NCI-H1417 (cell line): ENCODE measurements at regions not wholly inside any gene's neighbourhood (a gene's known extent, or its start where the extent isn't known, plus 50 kb on each side); places are given as distances from the start of the nearest gene placed in this dataset.
"Not testable (repeated sequence)": the region's sequence is repeated elsewhere in the genome, so short reads cannot be mapped to it uniquely, and the experiment has no call there.

ENCODE experiments used
- DNase-seq, 3 experiments: peaks; one replicate each; lab custom pipeline; 2025; lab: John Stamatoyannopoulos, UW

GRCh38 chr5:104018299-104018698 lies 455.7 kb upstream of the NUDT12 start:
- no peak for DNase-seq

DNA sequence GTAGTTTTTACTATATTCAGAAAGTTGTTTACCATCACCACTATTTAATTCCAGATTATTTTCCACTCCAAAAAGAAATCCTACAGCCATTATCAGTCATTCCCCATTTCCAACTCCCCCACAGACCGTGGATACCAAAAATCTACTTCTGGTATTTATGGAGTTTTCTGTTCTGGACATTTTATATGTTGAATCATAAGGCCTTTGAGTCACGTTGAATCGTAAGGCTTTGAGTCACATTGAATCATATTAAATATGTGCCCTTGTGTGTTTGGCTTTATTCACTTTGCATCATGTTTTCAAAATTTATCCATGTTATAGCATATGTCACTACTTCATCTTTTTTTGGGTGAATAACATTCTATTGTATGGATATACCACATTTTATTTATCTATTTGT lies 454.1 kb upstream of the NUDT12 start:
- DNase-seq = no peak

DNA sequence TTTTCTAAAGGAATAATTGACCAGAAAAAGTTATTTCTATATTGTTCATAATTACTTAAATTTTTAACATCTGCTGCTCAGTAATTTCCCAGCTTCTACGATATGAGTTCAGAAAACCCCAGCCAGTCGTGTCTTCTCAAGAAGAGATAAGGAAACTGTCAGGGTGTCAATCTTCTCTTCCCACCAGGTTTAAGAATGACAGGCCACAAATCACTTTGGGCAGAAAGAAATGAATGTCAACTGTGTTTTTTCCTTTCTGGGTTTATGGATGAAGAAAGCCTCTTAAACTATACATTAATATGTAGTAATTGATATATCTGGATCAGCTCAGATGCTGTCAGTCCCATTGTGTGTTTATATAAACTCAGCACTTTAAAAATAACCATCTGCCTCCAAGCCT lies 453.2 kb upstream of the NUDT12 start:
- DNase-seq = no peak

DNA sequence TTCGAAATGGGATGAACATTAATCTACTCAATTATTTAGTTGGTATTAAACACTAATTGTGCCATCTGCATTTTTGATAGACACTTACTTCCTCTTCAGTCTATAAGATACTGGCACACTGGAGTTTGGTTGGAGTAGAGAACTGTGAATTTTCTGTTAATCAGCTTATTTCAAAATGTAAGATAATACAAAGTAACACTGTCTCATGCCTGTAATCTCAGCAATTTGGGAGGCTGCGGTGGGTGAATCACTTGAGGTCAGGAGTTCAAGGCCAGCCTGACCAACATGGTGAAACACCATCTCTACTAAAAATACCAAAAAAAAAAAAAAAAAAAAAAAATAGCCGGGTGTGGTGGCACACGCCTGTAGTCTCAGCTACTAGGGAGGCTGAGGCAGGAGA lies 440.2 kb upstream of the NUDT12 start:
- DNase-seq = not testable (repeated sequence)

DNA sequence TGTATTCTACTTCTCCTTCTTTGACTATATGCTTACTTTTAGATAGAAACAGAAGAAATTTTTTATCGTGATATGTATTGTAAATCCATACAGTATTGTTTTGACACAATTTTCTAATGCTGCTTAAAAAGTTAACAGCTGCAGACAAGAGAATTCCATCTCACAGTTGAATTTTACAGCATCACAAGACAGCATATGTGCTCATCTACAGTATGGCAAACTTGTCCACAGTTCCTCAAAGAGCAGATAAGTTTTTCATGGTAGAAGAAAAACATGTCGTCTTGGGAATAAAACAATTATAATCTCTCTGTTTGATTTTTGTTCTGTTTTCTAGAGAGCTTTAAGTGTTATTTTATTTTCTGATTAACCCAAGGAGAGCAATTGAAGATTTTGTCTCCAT lies 438.5 kb upstream of the NUDT12 start:
- no peak for DNase-seq

- no peak for DNase-seq
These were observed 430.4 kb upstream of the NUDT12 start for GRCh38 chr5:103993031-103993430.

- DNase-seq = no peak
These were observed 427.5 kb upstream of the NUDT12 start for GRCh38 chr5:103990064-103990463.

- DNase-seq = no peak
These were observed 419.0 kb upstream of the NUDT12 start for GRCh38 chr5:103981592-103981991.

DNA sequence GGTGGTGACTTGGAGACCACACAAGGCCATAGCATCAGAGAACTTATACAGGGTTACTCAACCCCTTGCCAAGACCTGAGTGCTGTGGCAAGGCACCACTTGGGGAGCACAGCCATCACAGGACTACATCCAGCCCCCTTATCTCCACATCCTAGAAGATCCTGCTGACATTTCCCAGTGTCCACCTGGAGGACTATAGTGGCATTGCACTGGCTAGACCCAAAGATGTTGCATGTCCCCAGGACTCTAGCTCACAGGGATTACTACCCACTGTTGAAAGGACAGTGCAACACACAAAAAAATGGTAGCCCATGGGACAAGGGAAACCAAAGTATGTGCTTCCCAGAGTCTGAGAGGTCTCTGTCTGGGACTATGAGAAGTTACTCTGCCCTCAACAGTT lies 411.1 kb upstream of the NUDT12 start:
- DNase-seq = no peak

DNA sequence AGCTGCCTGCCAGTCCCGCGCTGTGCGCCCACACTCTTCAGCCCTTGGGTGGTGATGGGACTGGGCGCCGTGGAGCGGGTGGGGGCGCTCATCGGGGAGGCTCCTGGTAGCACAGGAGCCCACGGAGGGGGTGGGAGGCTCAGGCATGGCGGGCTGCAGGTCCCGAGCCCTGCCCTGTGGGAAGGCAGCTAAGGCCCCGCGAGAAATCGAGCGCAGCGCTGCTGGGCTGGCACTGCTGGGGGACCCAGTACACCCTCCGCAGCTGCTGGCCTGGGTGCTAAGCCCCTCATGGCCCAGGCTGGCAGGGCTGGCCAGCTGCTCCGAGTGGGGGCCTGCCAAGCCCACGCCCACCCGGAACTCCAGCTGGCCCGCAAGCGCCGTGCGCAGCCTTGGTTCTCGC lies 403.7 kb upstream of the NUDT12 start:
- not testable (repeated sequence) for DNase-seq

DNA sequence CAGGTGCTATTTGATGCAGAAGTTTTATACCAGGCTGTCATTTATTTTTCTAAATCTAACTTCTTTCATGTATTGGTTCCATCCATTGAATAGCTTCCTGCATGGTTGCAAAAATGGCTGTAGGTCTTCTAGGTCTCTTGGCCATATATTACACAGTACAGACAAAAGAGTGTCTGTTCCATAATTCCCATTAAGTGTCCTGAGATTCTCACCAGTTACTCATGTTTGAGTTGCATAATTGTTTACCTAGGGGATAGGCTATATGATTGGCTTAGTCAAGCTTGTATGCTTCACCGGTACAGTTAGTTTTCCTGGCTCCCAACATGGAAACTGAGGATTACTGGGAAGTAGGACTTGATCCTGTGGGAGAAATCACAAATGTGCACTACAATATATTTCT lies 399.4 kb upstream of the NUDT12 start:
- no peak for DNase-seq

DNA sequence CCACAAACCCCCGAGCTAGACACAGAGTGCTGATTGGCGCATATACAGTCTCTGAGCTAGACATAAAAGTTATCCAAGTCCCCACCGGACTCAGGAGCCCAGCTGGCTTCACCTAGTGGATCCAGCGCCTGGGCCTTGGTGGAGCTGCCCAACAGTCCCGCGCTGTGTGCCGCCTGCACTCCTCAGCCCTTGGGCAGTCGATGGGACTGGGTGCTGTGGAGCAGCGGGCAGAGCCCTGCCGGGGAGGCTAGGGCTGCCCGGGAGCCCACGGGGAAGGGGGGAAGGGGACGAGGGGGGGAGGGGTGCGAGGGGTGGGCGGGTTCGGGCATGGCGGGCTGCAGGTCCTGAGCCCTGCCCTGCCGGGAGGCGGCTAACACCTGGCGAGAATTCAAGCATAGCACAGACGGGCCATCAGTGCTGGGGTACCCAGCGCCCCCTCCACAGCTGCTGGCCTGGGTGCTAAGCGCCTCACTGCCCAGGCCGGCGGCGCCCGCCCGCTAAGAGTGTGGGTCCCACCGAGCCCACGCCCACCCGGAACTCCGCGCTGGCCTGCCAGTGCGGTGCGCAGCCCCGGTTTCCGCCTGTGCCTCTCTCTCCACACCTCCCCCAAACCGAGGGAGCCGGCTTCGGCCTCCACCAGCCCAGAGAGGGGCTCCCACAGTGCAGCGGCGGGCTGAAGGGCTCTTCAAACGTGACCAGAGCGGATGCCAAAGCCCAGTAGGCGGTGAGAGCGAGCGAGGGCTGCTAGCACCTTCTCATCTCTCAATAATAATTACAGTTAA lies 391.2 kb upstream of the NUDT12 start:
- DNase-seq = no peak

GRCh38 chr5:103951776-103952175 lies 389.2 kb upstream of the NUDT12 start:
- peak in 1 of 3 experiments; percentile 29 for DNase-seq

- no peak for DNase-seq
These were observed 380.6 kb upstream of the NUDT12 start for GRCh38 chr5:103943230-103943629.

DNA sequence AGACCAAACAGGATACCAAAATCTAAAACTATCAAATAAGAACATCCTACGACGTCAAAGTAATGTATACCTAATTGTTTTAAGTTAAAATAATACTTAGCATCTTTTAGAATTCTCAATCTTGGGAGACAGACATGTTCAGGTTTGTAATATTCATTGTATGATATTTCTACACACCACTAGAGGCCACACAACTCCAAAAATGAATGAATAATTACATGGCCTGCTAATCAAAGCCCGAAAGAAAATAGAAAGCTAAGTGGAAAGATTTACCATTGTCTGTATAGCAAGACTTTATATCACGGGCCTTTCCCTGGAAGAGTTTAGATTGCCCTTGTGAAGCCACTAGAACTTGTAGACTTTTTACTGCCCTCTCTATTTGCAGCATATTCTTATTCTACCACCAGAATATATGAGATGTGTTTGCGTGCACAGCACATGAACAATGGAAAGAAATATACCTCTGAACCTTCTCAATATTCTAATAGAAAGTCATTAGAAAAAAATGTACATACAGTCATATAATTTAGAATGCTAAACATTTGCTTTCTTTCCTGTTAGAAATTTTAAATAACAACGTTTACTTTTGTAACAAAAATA lies 380.1 kb upstream of the NUDT12 start:
- DNase-seq = peak in 1 of 3 experiments; percentile 0

GRCh38 chr5:103941596-103941995 lies 379.0 kb upstream of the NUDT12 start:
- no peak for DNase-seq

GRCh38 chr5:103938146-103938695 lies 375.6 kb upstream of the NUDT12 start:
- DNase-seq = no peak

DNA sequence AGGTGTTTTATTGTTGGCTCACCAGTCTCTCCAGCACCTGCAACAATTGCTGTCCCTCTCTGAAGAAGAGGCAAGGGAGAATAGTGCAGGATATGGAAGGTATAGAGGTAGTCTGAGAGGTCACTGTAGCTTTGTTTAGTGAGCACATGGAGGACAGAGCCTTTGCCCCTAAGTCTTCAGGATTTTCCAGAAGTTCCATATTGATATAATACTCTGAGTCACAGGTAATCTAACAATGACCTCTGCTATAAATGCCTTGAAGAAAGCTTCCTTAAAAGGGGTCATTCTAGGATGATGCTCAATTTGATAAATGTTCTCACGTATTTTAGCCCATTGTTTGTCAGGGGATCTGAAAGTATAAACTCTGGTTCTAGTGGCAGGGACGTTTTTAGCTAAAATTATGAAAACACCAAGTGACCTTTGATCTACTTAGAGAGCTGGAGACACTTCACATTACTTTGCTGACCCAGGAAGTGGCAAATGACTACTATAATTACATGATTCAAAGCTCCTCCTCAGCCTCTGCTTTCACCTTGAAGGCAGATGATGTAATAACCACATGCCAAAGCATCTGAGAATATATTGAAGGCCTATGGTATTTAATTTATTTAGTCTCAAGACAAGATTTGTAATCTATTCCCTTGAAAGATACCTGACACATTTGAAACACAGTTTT lies 366.9 kb upstream of the NUDT12 start:
- DNase-seq = no peak

DNA sequence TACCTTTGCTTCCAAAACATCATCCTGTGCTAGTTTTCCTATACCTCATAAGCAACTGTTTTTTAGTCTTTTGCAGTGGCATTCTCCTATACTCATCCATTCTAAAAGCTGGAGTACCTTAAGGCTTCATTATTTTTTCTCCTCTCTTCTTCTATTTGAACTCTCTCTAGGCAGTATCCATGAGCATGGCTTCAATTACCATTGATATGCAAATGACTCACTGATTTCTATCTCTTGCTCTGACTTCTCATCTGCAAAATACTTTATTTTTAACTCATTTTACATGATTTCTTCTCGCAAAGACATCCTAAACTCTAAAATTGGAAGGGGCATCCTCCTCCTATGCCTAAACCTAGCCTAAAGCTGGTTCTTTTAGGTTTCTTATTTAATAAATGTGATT lies 365.1 kb upstream of the NUDT12 start:
- DNase-seq = no peak

DNA sequence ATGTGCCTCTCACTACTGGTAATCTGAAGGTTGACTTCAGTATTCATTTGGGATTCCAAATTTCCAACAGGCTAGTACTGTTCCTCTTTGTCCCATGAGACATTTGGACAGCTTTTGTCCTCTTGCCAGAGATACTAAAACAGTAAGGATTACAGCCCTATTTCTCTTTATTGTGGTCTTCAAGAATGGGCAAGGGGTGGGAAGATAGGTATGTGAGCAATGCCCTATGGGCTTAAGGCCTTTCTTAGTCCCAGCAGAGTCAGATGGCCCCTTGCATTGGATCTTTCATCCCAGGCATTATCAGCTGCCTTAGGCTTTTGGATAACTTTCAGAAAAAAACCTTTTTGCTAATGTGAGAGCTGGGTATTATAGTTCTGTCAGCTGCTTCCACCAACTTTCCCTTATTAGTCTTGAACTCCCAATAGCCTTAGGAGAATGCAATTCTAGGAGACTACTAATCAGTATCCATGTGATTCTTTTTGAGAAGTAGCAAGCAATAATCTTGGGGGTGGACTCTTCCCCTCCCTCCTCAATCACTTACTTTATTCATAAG lies 361.1 kb upstream of the NUDT12 start:
- no peak for DNase-seq

DNA sequence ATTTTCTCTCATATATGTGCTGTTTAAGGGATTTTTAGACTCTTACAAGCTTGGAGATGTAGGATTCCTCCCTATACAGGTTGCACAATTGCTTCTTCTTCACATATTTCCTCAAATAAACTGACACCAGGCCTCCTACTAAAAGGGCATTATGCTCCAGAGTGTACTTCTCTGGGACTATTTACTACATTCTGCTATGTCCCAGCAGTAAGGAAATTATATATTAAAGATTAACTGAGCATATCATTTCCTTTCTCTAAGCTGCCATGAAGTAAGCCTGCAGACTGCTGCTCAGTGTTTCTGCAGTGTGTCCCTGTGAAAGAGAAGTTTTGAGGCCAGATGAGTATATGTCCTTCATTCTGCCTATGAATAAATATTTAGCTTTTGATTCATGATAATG lies 356.9 kb upstream of the NUDT12 start:
- DNase-seq = no peak

- DNase-seq = peak in 1 of 3 experiments; percentile 6
These were observed 356.2 kb upstream of the NUDT12 start for GRCh38 chr5:103918668-103919367.
